OCI-LY7 (cell line): ENCODE measurements at regions not wholly inside any gene's neighbourhood (a gene's known extent, or its start where the extent isn't known, plus 50 kb on each side); places are given as distances from the start of the nearest gene placed in this dataset.

Experiments
- BruUV-seq: library from RNA; stranded (reverse); fragments of 400-500 nt; replicated peaks from 2 replicates; lab custom pipeline; 2021; lab: Mats Ljungman, UMichigan
- CTCF ChIA-PET: fragments of 300-600 bp; sonication (Branson Sonifier 250); formaldehyde crosslinking; loops from one replicate; lab custom pipeline; 2022; ENCODE audit warnings: antibody characterized with exemption; ENCODE audit not compliant: unreplicated experiment; lab: Charles Lee
- POLR2A ChIA-PET: fragments of 300-600 bp; sonication (Branson Sonifier 250); formaldehyde crosslinking; loops from one replicate; lab custom pipeline; 2022; ENCODE audit warnings: antibody characterized with exemption; lab: Charles Lee
- DNase-seq: peaks from one replicate; pipeline ENCODE4 v3.0.0-alpha.2; 2015; ENCODE audit warnings: low spot score
- H2AFZ ChIP-seq: fragments of 200-600 bp; sonication (generic), shearing (Covaris generic); 2 replicates; pipeline ENCODE4 v1.6.1; 2014; ENCODE audit warnings: mild to moderate bottlenecking, antibody characterized with exemption, low read length, moderate library complexity
- H3K27ac ChIP-seq: fragments of 200-600 bp; sonication (generic); 2 replicates; pipeline ENCODE4 v1.5.1; 2014; ENCODE audit warnings: mixed run types, low read depth, mild to moderate bottlenecking, moderate library complexity, low read length, inconsistent platforms; ENCODE audit not compliant: poor library complexity, severe bottlenecking
- H3K36me3 ChIP-seq: fragments of 200-600 bp; sonication (generic); 2 replicates; pipeline ENCODE4 v1.6.1; 2014; ENCODE audit warnings: mild to moderate bottlenecking, antibody characterized with exemption, low read length, moderate library complexity, mixed read lengths; ENCODE audit not compliant: insufficient read depth
- H3K4me1 ChIP-seq: fragments of 200-600 bp; sonication (generic); 2 replicates; pipeline ENCODE4 v1.5.1; 2014; ENCODE audit warnings: mild to moderate bottlenecking, low read length; ENCODE audit not compliant: insufficient read depth, poor library complexity, severe bottlenecking
- H3K4me2 ChIP-seq: fragments of 200-600 bp; sonication (generic); 2 replicates; pipeline ENCODE4 v1.6.1; 2014; ENCODE audit warnings: mild to moderate bottlenecking, low read length
- H3K4me3 ChIP-seq: fragments of 200-600 bp; sonication (generic); 2 replicates; pipeline ENCODE4 v1.5.1; 2014; ENCODE audit warnings: mild to moderate bottlenecking, low read depth, low read length; ENCODE audit not compliant: poor library complexity, severe bottlenecking
- H3K79me2 ChIP-seq: fragments of 200-600 bp; sonication (generic); 2 replicates; pipeline ENCODE4 v1.6.1; 2016; ENCODE audit warnings: low read depth, mild to moderate bottlenecking, low read length, moderate library complexity, mixed read lengths; ENCODE audit not compliant: insufficient read depth
- H3K9me2 ChIP-seq: fragments of 200-600 bp; sonication (generic); 2 replicates; pipeline ENCODE4 v1.6.1; 2016; ENCODE audit warnings: mild to moderate bottlenecking, low read length, mixed read lengths; ENCODE audit not compliant: insufficient read depth
- H3K9me3 ChIP-seq: fragments of 200-600 bp; sonication (generic); 2 replicates; pipeline ENCODE4 v1.6.1; 2014; ENCODE audit warnings: mild to moderate bottlenecking, mixed run types, low read length, mixed read lengths
- H4K20me1 ChIP-seq: fragments of 200-600 bp; sonication (generic); 2 replicates; pipeline ENCODE4 v1.6.1; 2014; ENCODE audit warnings: mild to moderate bottlenecking, antibody characterized with exemption, low read length, moderate library complexity, mixed read lengths; ENCODE audit not compliant: insufficient read depth
- EZH2phosphoT487 ChIP-seq: fragments of 200-600 bp; sonication (generic); IDR thresholded peaks from 2 replicates; pipeline ENCODE4 v1.6.1; 2018; ENCODE audit warnings: low read depth, borderline replicate concordance, mild to moderate bottlenecking, mixed run types, antibody characterized with exemption, low read length, moderate library complexity, mixed read lengths
- intact Hi-C: fragments of 100-400 bp; cut with micrococcal nuclease; formaldehyde crosslinking; loops from one replicate; pipeline ENCODE4 v1.10.0; 2022; ENCODE audit not compliant: unreplicated experiment
- TF ChIP-seq, protein P1 (sequence below): fragments of 200-600 bp; sonication (generic); conservative IDR thresholded peaks from 2 replicates; pipeline ENCODE4 v1.5.1; 2014; ENCODE audit warnings: mild to moderate bottlenecking, antibody characterized with exemption, low read length, moderate library complexity, mixed read lengths

DNA sequence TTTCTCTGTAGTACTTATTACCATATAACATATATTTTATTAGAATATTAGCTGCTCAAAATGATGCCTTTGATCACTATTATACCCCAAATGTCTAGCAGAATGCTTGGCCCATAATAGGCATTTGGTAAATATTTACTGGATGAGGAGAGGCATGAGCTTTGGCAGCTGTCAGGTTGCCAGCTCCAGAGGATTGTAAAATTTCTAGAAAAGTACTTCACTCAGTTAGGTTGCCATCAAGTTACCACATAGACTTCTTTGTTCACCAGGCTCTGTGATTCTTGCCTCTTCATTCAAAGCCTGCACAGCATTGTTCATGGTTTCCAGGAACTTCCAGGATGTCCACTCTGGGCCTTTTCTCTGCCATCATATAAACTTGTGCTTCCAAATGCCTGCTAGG is 582.8 kb downstream of the PDCD6IP start:
- Histone ChIP-seq H3K4me3 (no peak overlapping the region), H3K9me2 (no peaks in the 10 kb centered on the region), H3K4me1 (no peaks in the 10 kb centered on the region), H2AFZ (no peak overlapping the region), H3K9me3 (no peaks in the 10 kb centered on the region), H3K4me2 (no peak overlapping the region), H3K79me2 (no peaks in the 10 kb centered on the region), H3K36me3 (no peaks in the 10 kb centered on the region), H4K20me1 (no peaks in the 10 kb centered on the region), H3K27ac (no peak overlapping the region)
- ChIA-PET CTCF (no interaction called here), POLR2A (no interaction called here)
- intact Hi-C loops, result no loop called here
- TF ChIP-seq, protein P1, sequence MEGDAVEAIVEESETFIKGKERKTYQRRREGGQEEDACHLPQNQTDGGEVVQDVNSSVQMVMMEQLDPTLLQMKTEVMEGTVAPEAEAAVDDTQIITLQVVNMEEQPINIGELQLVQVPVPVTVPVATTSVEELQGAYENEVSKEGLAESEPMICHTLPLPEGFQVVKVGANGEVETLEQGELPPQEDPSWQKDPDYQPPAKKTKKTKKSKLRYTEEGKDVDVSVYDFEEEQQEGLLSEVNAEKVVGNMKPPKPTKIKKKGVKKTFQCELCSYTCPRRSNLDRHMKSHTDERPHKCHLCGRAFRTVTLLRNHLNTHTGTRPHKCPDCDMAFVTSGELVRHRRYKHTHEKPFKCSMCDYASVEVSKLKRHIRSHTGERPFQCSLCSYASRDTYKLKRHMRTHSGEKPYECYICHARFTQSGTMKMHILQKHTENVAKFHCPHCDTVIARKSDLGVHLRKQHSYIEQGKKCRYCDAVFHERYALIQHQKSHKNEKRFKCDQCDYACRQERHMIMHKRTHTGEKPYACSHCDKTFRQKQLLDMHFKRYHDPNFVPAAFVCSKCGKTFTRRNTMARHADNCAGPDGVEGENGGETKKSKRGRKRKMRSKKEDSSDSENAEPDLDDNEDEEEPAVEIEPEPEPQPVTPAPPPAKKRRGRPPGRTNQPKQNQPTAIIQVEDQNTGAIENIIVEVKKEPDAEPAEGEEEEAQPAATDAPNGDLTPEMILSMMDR, result no peak
- no peak for TF ChIP-seq EZH2phosphoT487
- no TSS peak for BruUV-seq
- DNase-seq, result no peak

DNA sequence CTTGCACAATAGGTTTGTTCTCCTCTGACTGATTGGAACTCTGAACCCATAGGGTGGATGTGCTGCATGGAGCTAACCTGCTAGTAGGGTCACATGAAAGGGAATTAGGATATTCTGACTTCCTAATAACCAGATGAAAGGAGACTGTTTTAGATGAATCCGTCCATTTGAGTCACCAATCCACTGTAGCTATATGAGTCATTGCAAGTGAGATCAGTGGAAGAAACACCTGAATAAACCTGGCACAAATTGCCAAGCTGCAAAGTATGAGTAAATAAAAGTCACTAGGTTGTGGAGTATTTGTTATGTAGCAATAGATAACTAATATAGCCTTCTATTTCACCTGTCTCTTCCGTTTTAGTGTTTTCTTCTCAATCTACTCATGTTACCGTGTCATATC is 584.4 kb downstream of the PDCD6IP start:
- Histone ChIP-seq H3K4me2 (no peak overlapping the region), H2AFZ (no peak overlapping the region), H3K36me3 (no peaks in the 10 kb centered on the region), H3K9me3 (no peaks in the 10 kb centered on the region), H3K27ac (no peak overlapping the region), H3K4me3 (no peak overlapping the region), H3K4me1 (no peaks in the 10 kb centered on the region), H3K79me2 (no peaks in the 10 kb centered on the region), H3K9me2 (no peaks in the 10 kb centered on the region), H4K20me1 (no peaks in the 10 kb centered on the region)
- TF ChIP-seq, protein P1, result no peak
- TF ChIP-seq EZH2phosphoT487, result no peak
- BruUV-seq, result no TSS peak
- intact Hi-C loops, result no loop called here
- ChIA-PET CTCF (no interaction called here), POLR2A (no interaction called here)
- DNase-seq, result no peak

DNA sequence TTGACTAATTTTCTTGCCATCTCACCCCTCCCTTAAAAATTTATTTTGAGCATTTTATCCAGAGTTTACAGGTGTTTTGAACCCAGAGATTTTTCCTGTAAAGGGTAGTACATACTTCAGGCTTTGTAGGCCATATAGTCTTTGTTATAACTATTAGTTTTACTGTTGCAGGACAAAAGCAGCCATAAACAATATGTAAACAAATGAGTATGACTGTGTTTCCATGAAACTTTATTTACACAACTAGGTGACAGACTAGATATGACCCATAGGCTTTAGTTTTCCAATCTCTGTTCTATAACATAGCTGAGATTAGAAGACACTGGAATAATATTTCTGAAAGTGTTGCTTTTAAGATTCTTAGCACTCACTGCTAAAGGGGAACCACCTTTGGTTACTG is 587.9 kb downstream of the PDCD6IP start:
- intact Hi-C loops, result no loop called here
- Histone ChIP-seq H3K4me2 (no peak overlapping the region), H3K27ac (no peak overlapping the region), H3K9me2 (no peaks in the 10 kb centered on the region), H3K79me2 (no peaks in the 10 kb centered on the region), H3K36me3 (no peaks in the 10 kb centered on the region), H2AFZ (no peak overlapping the region), H4K20me1 (no peaks in the 10 kb centered on the region), H3K4me1 (no peaks in the 10 kb centered on the region), H3K9me3 (no peaks in the 10 kb centered on the region), H3K4me3 (no peak overlapping the region)
- no TSS peak for BruUV-seq
- ChIA-PET CTCF (no interaction called here), POLR2A (interaction anchor here (0.6 to 0.7 kb wide), 2 partner anchors 328 to 452 kb away, joined by 3 to 4 read pairs; no protein-coding TSS in a partner anchor)
- DNase-seq, result no peak
- TF ChIP-seq EZH2phosphoT487, result no peak
- TF ChIP-seq, protein P1, result no peak
